GM18508 (cell line): ENCODE measurements at regions not wholly inside any gene's neighbourhood (a gene's known extent, or its start where the extent isn't known, plus 50 kb on each side); places are given as distances from the start of the nearest gene placed in this dataset.
"Not testable (repeated sequence)": the region's sequence is repeated elsewhere in the genome, so short reads cannot be mapped to it uniquely, and the experiment has no call there.

Experiments
- ATAC-seq: cut with Tn5 transposase; IDR thresholded peaks from one replicate; pipeline ENCODE4 v1.9.1; 2021; ENCODE audit warnings: moderate number of reproducible peaks; ENCODE audit not compliant: insufficient read depth, unreplicated experiment

- no peak for ATAC-seq
Observed at GRCh38 chr6:103862297-103862696, 997.4 kb downstream of the HACE1 start.

- no peak for ATAC-seq
Observed at GRCh38 chr6:103858003-103858402, 1001.7 kb downstream of the HACE1 start.

DNA sequence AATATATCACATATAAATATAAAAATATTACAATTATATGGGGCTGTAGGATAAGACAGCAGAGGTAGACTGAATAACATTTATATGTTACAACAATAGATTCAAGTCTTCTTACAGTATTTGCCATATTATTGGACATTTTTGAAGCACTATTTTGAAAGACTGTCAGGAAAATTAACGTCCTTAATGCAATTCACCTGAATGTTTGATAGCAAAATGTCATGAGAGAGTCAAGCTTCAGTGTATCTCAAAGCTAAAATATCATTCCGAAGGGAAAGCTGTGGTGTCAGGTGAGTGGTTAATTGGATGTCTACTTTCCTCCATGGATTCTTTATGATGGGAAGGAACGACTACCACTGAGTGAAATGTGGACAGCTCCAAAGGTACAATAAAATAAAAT is 1004.0 kb downstream of the HACE1 start:
- no peak for ATAC-seq

GRCh38 chr6:103854059-103854458 is 1005.7 kb downstream of the HACE1 start:
- ATAC-seq, result no peak

DNA sequence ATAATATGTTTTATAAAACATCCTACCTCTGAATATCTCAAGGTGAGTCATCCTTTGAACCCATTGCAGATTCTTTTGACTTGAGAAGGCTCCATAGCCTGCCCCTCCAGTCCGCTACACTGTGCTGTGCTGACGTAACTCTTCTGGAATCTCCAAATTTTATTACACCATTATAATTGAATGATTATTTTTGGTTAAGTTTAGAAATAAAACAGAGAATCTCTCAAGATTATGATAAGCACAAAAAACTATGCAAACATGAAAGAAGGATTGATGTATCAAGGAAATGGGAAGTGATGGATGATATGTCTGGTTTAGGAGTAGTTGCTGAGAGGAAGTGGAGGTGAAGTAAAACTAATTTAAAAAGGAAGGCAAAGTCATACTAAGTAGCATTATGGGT is 1021.3 kb downstream of the HACE1 start:
- ATAC-seq, result no peak

DNA sequence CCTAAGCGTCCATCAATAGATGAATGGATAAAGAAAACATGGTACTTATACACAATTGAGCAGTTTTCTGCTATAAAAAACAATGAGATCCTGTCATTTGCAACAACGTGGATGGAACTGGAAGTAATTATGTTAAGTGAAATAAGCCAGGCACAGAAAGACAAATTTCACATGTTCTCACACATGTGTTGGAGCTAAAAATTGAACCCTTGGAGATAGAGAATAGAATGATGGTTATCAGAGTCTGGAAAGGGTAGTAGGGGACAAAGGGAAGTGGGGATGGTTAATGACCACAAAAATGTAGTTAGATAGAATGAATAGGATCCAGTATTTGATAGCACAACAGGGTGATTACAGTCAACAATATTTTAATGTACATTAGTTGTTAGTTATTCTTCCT is 1033.5 kb downstream of the HACE1 start:
- ATAC-seq, result no peak

DNA sequence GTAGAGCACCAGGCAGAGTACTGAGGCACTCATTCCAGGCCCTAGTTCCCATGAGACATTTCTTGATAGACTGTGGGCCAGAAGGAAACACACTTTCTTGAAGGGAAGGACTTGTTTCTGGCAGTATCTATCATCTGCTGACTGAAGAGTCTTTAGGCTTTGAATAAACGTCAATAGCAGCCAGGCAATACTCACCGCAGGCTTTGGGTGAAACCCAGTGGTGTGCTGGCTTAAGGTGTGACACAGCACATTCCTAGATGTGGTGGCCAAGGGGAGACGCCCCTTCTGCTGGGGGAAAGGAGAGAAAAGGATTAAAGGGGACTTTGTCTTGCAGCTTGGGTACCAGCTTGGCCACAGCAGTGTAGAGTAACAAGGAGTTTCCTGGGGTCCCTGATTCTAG is 1039.6 kb downstream of the HACE1 start:
- ATAC-seq, result no peak

DNA sequence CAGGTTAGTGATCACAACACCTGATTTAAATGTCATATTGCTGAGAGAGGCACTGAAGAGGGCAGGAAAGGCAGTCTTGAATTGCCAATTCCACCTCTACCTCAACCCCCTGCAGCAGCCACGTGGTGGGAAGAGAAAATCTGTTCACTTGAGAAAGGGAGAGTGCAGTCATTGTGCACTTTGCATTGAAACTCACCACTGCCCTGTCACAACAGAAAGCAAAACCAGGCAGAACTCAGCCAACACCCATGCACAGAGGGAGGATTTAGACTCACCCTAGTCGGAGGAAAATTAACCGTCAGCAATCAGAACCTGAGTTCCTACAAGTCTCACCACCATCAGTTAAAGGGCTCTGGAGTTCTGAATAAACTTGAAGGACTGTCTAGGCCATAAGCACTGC is 1040.2 kb downstream of the HACE1 start:
- no peak for ATAC-seq

DNA sequence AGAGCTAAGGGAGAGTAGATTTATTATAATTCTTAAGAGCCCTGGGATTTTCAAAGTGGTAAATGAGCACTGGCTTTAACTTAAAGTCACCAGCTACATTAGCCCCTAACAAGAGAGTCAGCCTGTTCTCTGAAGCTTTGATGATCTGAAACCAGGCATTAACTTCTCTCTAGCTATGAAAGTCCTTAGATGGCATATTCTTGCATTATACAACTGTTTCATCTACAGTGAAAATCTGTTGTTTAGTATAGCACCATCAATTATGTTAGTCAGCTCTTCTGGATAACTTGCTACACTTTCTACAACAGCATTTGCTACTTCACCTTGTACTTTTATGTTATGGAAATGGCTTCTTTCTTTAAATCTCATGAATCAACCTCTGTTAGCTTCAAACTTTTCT is 1046.7 kb downstream of the HACE1 start:
- no peak for ATAC-seq

- ATAC-seq, result not testable (repeated sequence)
Observed at GRCh38 chr6:103801901-103802479, 1057.7 kb downstream of the HACE1 start.

- ATAC-seq, result no peak
Observed at GRCh38 chr6:103799971-103800670, 1059.6 kb downstream of the HACE1 start.

DNA sequence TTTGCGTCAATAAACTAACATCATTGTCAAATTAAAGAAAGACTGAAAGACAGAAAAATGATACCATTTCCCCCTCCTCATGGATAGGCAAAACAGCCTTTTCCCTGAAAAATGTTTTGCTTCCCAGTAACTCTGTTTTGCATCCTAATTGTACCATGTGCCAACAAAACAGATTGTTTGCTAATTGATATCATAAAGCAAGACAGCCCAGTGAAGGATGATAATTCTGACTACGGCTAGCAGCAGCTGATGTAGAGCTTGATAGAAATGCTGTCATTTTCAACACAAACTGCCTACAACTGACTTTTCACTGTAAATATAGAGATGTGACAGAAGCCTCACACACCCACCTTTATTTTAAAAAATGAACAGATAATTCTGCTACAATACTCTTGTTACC is 1061.6 kb downstream of the HACE1 start:
- ATAC-seq, result no peak

- no peak for ATAC-seq
Observed at GRCh38 chr6:103797738-103798137, 1062.0 kb downstream of the HACE1 start.

DNA sequence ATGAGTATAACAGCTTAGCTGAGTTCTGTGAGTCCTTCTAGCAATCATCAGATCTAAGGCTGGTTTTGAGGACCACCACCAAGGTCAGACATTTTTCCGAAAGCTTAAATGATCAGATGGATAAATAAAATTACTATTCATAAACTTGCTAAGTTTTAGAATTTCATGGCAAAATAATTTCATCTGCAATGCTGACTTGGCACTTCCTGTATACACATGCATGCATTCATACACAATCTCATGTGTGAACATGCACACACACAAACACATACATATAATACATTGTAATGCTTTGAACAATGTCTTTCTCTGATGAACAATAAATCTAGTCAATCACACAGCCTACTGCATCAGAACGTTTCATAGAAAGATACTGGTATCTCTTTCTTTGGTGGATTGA is 1068.3 kb downstream of the HACE1 start:
- ATAC-seq, result no peak

- ATAC-seq, result no peak
Observed at GRCh38 chr6:103784117-103784516, 1075.6 kb downstream of the HACE1 start.

DNA sequence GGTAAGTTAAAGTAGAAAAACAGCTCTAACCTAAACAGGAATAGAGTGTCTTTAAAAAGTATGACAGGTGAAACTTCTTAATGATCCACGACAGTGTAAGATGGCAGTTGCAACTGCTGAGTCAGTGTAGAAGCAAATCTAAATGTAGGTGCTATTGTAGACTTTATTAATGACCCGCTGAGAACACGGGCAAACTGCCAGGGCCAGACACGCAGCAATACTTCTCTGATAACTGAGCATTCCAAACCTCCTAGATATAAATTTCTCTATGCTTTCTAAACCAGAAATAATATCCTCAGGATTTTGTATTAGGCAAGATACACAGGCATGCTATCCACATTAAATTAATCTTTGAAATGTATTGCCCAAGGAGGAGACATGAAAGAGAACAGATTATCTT is 1076.4 kb downstream of the HACE1 start:
- ATAC-seq, result no peak

DNA sequence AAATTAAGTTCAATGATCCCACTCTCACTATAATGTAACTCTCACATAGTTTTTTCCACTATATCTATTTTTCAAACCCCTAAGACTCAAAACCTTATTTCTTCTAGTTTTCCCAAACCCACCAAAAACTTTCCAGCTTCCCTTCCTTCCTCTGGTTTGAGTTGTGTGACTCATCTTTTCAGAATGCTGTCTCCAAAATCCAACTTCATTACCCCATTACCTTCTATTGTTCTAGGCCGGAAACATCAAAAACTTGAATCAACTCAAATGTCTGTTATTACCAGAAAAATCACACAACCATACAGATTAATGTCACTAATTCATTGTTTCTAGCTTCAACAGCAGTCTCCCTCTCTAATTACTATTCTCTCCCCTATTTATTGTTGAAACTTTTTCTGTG is 1090.3 kb downstream of the HACE1 start:
- no peak for ATAC-seq

DNA sequence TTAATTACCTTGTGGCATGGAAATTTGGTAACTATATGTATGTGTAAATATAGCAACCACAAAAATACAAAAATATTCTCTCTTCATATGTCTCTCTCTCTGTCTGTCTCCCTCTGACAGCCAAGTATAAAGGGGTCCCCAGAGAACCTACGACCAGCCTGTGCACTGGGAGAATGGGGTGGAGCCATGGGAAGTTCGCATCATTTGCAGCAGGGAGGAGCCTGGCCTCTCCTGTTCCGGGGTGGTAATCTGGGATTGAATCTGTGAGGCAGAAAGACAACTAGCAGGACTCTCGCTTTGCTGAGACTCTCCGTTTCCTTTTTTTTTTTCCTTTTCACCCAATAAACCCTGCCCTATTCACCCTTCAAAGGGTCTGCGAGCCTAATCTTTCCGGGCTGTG is 1109.1 kb downstream of the HACE1 start:
- no peak for ATAC-seq

GRCh38 chr6:103734016-103734415 is 1125.7 kb downstream of the HACE1 start:
- ATAC-seq, result no peak

DNA sequence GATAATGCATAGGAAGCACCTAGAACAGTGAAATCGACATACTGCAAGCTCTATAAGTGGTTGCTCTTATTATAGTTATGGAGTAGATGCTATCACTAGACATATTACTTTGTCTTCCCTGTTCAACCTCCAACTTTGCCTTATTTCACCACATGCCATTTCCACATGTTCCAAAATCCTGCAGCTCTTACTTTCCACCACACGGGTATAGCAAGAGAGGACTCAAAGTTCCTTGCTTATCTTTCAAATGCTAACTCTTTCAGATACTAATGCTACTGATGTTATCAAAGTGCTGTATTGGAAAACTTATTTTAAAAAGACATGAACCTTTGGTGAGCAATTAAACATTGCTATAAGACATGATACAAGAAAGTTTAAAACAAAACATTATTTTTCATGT is 1130.1 kb downstream of the HACE1 start:
- no peak for ATAC-seq

- no peak for ATAC-seq
Observed at GRCh38 chr6:103723438-103724322, 1136.0 kb downstream of the HACE1 start.
